ENCODE measurements at regions not wholly inside any gene's neighbourhood (a gene's known extent, or its start where the extent isn't known, plus 50 kb on each side); places are given as distances from the start of the nearest gene placed in this dataset.
"Not testable (repeated sequence)": the region's sequence is repeated elsewhere in the genome, so short reads cannot be mapped to it uniquely, and the experiment has no call there.

- DNase-seq (ENCODE audit: low read depth, low spot score), result no peak
- no peak for ATAC-seq
- Histone ChIP-seq H3K4me3 (ENCODE audit: low read depth in 2 of 2, low read length in 2 of 2) (no peak overlapping the region), H3K27ac (ENCODE audit: low read length) (no peak overlapping the region), H3K27me3 (ENCODE audit: control insufficient read depth, insufficient read depth, low read length) (no peaks in the 10 kb centered on the region), H3K4me1 (ENCODE audit: control insufficient read depth, insufficient read depth, low read length) (no peaks in the 10 kb centered on the region), H3K36me3 (ENCODE audit: control insufficient read depth, insufficient read depth, low read length) (no peaks in the 10 kb centered on the region), H3K9me3 (ENCODE audit: control insufficient read depth, insufficient read depth, low read depth, low read length) (no peaks in the 10 kb centered on the region)
- BruUV-seq (replicated peaks), result no TSS peak
- intact Hi-C loops (cut with micrococcal nuclease; ENCODE audit: unreplicated experiment) (no loop called here), in situ Hi-C loops (cut with HindIII; ENCODE audit: low pct_unique_long_range_greater_than_20kb, low sequenced_read_pairs) (no loop called here)
- ChIA-PET POLR2A (no interaction called here), CTCF (no interaction called here)
- TF ChIP-seq SIN3A (IDR thresholded peaks at IDR 0.05; ENCODE audit: borderline replicate concordance, insufficient read depth, low read depth, low read length) (no peak), TCF7L2 (IDR thresholded peaks at IDR 0.05; ENCODE audit: low read depth, low read length) (no peak), REST (IDR thresholded peaks at IDR 0.05; ENCODE audit: insufficient read depth in 1 of 2, low read depth in 2 of 2, low read length in 1 of 2) (no peak), POLR2AphosphoS5 (IDR thresholded peaks at IDR 0.05; ENCODE audit: low read depth, low read length) (no peak)
- TF ChIP-seq, protein P1, sequence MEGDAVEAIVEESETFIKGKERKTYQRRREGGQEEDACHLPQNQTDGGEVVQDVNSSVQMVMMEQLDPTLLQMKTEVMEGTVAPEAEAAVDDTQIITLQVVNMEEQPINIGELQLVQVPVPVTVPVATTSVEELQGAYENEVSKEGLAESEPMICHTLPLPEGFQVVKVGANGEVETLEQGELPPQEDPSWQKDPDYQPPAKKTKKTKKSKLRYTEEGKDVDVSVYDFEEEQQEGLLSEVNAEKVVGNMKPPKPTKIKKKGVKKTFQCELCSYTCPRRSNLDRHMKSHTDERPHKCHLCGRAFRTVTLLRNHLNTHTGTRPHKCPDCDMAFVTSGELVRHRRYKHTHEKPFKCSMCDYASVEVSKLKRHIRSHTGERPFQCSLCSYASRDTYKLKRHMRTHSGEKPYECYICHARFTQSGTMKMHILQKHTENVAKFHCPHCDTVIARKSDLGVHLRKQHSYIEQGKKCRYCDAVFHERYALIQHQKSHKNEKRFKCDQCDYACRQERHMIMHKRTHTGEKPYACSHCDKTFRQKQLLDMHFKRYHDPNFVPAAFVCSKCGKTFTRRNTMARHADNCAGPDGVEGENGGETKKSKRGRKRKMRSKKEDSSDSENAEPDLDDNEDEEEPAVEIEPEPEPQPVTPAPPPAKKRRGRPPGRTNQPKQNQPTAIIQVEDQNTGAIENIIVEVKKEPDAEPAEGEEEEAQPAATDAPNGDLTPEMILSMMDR (IDR thresholded peaks at IDR 0.05), result no peak
Observed at GRCh38 chr14:38546932-38547551, 291.1 kb upstream of the CLEC14A start.

- intact Hi-C loops (cut with micrococcal nuclease; ENCODE audit: unreplicated experiment), result no loop called here
- no peak for ATAC-seq
Observed at GRCh38 chr14:38544776-38545175, 288.9 kb upstream of the CLEC14A start.

DNA sequence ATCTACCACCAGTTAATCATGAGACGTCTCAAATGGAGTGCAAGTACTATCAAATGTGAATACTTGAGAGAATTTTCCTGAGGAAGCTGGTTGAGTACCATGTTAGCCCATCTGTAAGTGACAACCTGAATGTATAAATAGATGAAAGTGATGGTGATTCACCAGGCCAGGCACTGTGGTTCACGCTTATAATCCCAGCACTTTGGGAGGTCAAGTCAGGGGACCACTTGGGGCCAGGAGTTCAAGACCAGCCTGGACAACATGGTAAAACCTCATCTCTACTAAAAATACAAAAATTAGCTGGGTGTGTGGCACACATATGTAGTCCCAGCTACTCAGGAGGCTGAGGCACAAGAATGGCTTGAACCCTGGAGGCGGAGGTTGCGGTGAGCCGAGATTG, 288.0 kb upstream of the CLEC14A start:
- intact Hi-C loops (cut with micrococcal nuclease; ENCODE audit: unreplicated experiment); H3K4me1 ChIP-seq (ENCODE audit: control insufficient read depth, insufficient read depth, low read length); BruUV-seq (replicated peaks); H3K9me3 ChIP-seq (ENCODE audit: control insufficient read depth, insufficient read depth, low read depth, low read length); POLR2A ChIA-PET; DNase-seq (ENCODE audit: low read depth, low spot score); H3K27ac ChIP-seq (ENCODE audit: low read length); ATAC-seq; CTCF ChIA-PET; H3K27me3 ChIP-seq (ENCODE audit: control insufficient read depth, insufficient read depth, low read length); H3K4me3 ChIP-seq (ENCODE audit: low read depth in 2 of 2, low read length in 2 of 2); H3K36me3 ChIP-seq (ENCODE audit: control insufficient read depth, insufficient read depth, low read length); in situ Hi-C loops (cut with HindIII; ENCODE audit: low pct_unique_long_range_greater_than_20kb, low sequenced_read_pairs): not testable (repeated sequence)

More at GRCh38 chr14:38544776-38545175, 288.9 kb upstream of the CLEC14A start:
- H3K9me3 ChIP-seq (ENCODE audit: control insufficient read depth, insufficient read depth, low read depth, low read length), result no peaks in the 10 kb centered on the region
- no peaks in the 10 kb centered on the region for H3K27me3 ChIP-seq (ENCODE audit: control insufficient read depth, insufficient read depth, low read length)
- TF ChIP-seq POLR2AphosphoS5 (IDR thresholded peaks at IDR 0.05; ENCODE audit: low read depth, low read length), result no peak
- no peak for TF ChIP-seq TCF7L2 (IDR thresholded peaks at IDR 0.05; ENCODE audit: low read depth, low read length)
- no peak for TF ChIP-seq SIN3A (IDR thresholded peaks at IDR 0.05; ENCODE audit: borderline replicate concordance, insufficient read depth, low read depth, low read length)
- POLR2A ChIA-PET, result no interaction called here
- H3K4me3 ChIP-seq (ENCODE audit: low read depth in 2 of 2, low read length in 2 of 2), result no peak overlapping the region
- in situ Hi-C loops (cut with HindIII; ENCODE audit: low pct_unique_long_range_greater_than_20kb, low sequenced_read_pairs), result no loop called here
- no peaks in the 10 kb centered on the region for H3K36me3 ChIP-seq (ENCODE audit: control insufficient read depth, insufficient read depth, low read length)
- CTCF ChIA-PET, result no interaction called here
- BruUV-seq (replicated peaks), result no TSS peak
- no peaks in the 10 kb centered on the region for H3K4me1 ChIP-seq (ENCODE audit: control insufficient read depth, insufficient read depth, low read length)
- DNase-seq (ENCODE audit: low read depth, low spot score), result no peak
- H3K27ac ChIP-seq (ENCODE audit: low read length), result no peak overlapping the region

DNA sequence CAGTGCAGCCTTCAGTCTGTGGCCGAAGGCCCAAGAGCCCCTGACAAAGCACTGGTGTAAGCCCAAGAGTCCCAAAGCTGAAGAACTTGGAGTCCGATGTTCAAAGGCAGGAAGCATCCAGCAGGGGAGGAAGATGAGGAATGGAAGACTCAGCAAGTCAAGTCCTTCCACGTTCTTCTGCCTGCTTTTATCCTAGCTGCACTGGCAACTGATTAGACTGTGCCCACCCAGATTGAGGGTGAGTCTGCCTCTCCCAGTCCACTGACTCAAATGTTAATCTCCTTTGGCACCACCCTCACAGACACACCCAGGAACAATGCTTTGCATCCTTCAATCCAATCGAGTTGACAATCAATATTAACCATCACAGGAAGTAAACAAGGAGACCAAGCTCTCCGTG, 282.2 kb upstream of the CLEC14A start:
- POLR2A ChIA-PET, result not testable (repeated sequence)

More for the DNA sequence above, 282.2 kb upstream of the CLEC14A start:
- H3K27me3 ChIP-seq (ENCODE audit: control insufficient read depth, insufficient read depth, low read length); in situ Hi-C loops (cut with HindIII; ENCODE audit: low pct_unique_long_range_greater_than_20kb, low sequenced_read_pairs); H3K4me3 ChIP-seq (ENCODE audit: low read depth in 2 of 2, low read length in 2 of 2); intact Hi-C loops (cut with micrococcal nuclease; ENCODE audit: unreplicated experiment); H3K9me3 ChIP-seq (ENCODE audit: control insufficient read depth, insufficient read depth, low read depth, low read length); CTCF ChIA-PET; BruUV-seq (replicated peaks); ATAC-seq; H3K36me3 ChIP-seq (ENCODE audit: control insufficient read depth, insufficient read depth, low read length); H3K27ac ChIP-seq (ENCODE audit: low read length); DNase-seq (ENCODE audit: low read depth, low spot score); H3K4me1 ChIP-seq (ENCODE audit: control insufficient read depth, insufficient read depth, low read length): not testable (repeated sequence)

Measured in Panc1 (cell line).